ENCODE measurements at regions not wholly inside any gene's neighbourhood (a gene's known extent, or its start where the extent isn't known, plus 50 kb on each side); places are given as distances from the start of the nearest gene placed in this dataset.

- no peak for TF ChIP-seq CREB1 (IDR thresholded peaks at IDR 0.05; ENCODE audit: low read depth)
- no peak for TF ChIP-seq EP300 (IDR thresholded peaks at IDR 0.05; ENCODE audit: borderline replicate concordance)
- no peak for TF ChIP-seq TAF1 (IDR thresholded peaks at IDR 0.05; ENCODE audit: low read depth)
- no peak for TF ChIP-seq RAD21 (IDR thresholded peaks at IDR 0.05; ENCODE audit: low read depth)
- TF ChIP-seq USF1 (IDR thresholded peaks at IDR 0.05): no peak
Observed at GRCh38 chr11:82092904-82093303, 640.8 kb downstream of the FAM181B start.

All from Ishikawa (cell line).